GM12864 (cell line): ENCODE measurements at regions not wholly inside any gene's neighbourhood (a gene's known extent, or its start where the extent isn't known, plus 50 kb on each side); places are given as distances from the start of the nearest gene placed in this dataset.
"Not testable (repeated sequence)": the region's sequence is repeated elsewhere in the genome, so short reads cannot be mapped to it uniquely, and the experiment has no call there.

Experiments used
- DNase-seq: peaks from one replicate; pipeline ENCODE4 v3.0.0-alpha.2; 2011; ENCODE audit warnings: low read depth
- H3K4me3 ChIP-seq: 2 replicates; pipeline ENCODE4 v1.5.1; 2011; ENCODE audit warnings: mild to moderate bottlenecking, low read depth, low read length, control low read depth
- CTCF ChIP-seq: IDR thresholded peaks from 2 replicates; pipeline ENCODE4 v1.5.1; 2011; ENCODE audit warnings: low read depth, mild to moderate bottlenecking, moderate library complexity, low read length, control low read depth, inconsistent platforms; ENCODE audit errors: missing control alignments

GRCh38 chr12:131430158-131430742 is 280.6 kb upstream of the SFSWAP start:
- no peak overlapping the region for H3K4me3 ChIP-seq
- no peak for DNase-seq
- TF ChIP-seq CTCF = no peak

- not testable (repeated sequence) for DNase-seq, H3K4me3 ChIP-seq
These were observed 279.7 kb upstream of the SFSWAP start for GRCh38 chr12:131431126-131431655.

- peak; percentile 18 for DNase-seq
- no peak overlapping the region for H3K4me3 ChIP-seq
- TF ChIP-seq CTCF = no peak
These were observed 278.2 kb upstream of the SFSWAP start for GRCh38 chr12:131432532-131433260.

GRCh38 chr12:131434208-131435125 is 276.4 kb upstream of the SFSWAP start:
- H3K4me3 ChIP-seq = no peak overlapping the region
- no peak for DNase-seq
- TF ChIP-seq CTCF = no peak

GRCh38 chr12:131436922-131437705 is 273.8 kb upstream of the SFSWAP start:
- no peak for DNase-seq
- no peak for TF ChIP-seq CTCF
- no peak overlapping the region for H3K4me3 ChIP-seq

- H3K4me3 ChIP-seq = no peak overlapping the region
- TF ChIP-seq CTCF = no peak
- no peak for DNase-seq
These were observed 273.0 kb upstream of the SFSWAP start for GRCh38 chr12:131437706-131438492.

- not testable (repeated sequence) for H3K4me3 ChIP-seq, DNase-seq
These were observed 272.4 kb upstream of the SFSWAP start for GRCh38 chr12:131438493-131438835.
